GM23248 (cell line): ENCODE measurements at regions not wholly inside any gene's neighbourhood (a gene's known extent, or its start where the extent isn't known, plus 50 kb on each side); places are given as distances from the start of the nearest gene placed in this dataset.

Experiments used
- EZH2 ChIP-seq: fragments of 200-600 bp; sonication (generic); IDR thresholded peaks from 2 replicates; pipeline ENCODE4 v1.6.1; 2018; ENCODE audit warnings: antibody characterized with exemption, mild to moderate bottlenecking; ENCODE audit not compliant: insufficient read depth, poor library complexity, severe bottlenecking
- EZH2phosphoT487 ChIP-seq: fragments of 200-600 bp; sonication (generic); IDR thresholded peaks from 2 replicates; pipeline ENCODE4 v1.6.1; 2018; ENCODE audit warnings: antibody characterized with exemption, moderate library complexity, mild to moderate bottlenecking, low read depth; ENCODE audit not compliant: insufficient read depth

DNA sequence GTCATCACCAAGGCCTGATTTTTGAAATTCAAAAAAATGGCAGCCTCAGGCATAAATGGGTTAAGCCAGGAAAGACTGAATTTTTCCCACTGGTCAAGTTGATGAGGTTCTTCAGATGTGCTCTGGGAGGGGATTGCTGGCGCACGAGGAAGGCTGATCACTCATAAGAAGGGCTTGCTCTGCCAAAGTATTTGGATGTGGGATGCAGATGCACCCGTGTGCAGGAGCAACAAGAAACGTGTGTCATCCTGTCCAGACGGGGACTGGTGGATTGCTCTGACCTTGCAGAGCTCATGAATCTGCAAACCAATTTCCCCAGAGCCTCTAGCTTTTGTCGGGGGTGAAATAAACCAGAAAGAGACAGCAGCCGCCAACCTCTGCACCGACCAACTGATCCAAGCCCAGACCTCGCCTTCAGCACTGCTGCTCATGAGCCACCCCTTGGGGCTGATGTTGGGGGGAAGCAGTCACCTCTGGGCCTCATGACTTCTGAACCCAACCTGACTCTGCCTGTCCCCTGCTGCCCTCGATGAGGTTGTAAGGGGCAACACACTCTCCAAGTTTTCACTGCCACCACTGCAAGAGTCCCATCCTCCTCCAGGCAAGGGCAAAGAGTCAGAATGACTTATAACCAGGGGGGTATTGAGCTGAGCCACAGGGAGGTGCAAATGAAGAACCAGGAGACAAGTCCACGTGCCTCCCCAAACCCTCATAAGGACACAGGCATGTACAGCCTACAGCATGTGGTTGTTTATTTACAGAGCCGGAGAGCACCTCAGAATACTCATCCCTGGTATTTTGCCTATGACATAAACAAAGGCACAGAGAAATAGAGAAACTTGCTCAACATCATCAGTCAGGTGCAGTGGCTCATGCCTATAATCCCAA lies 452.0 kb downstream of the SOX9 start:
- no peak for TF ChIP-seq EZH2phosphoT487
- no peak for TF ChIP-seq EZH2
